22Rv1 (cell line): ENCODE measurements at regions not wholly inside any gene's neighbourhood (a gene's known extent, or its start where the extent isn't known, plus 50 kb on each side); places are given as distances from the start of the nearest gene placed in this dataset.

ENCODE experiments used
- H3K27ac ChIP-seq: fragments of 450-650 bp; 2 replicates; pipeline ENCODE4 v1.5.1; 2017
- CTCF ChIP-seq: fragments of 450-650 bp; IDR thresholded peaks from 2 replicates; pipeline ENCODE4 v1.5.1; 2017; ENCODE audit warnings: mild to moderate bottlenecking
- ZFX ChIP-seq: fragments of 450-650 bp; IDR thresholded peaks from 2 replicates; pipeline ENCODE4 v1.6.1; 2017; ENCODE audit warnings: antibody characterized with exemption, borderline replicate concordance

- no peak for TF ChIP-seq CTCF
- TF ChIP-seq ZFX, result no peak
- H3K27ac ChIP-seq, result peak overlapping the region; percentile 97
Observed at GRCh38 chr7:81629702-81630101, 140.1 kb downstream of the HGF start.

- H3K27ac ChIP-seq, result peak overlapping the region; percentile 97
- TF ChIP-seq CTCF (no peak), ZFX (no peak)
Observed at GRCh38 chr7:81628951-81629350, 140.9 kb downstream of the HGF start.

GRCh38 chr7:81627536-81628287 is 142.1 kb downstream of the HGF start:
- TF ChIP-seq ZFX (no peak), CTCF (no peak)
- H3K27ac ChIP-seq, result peak overlapping the region; percentile 97

- TF ChIP-seq ZFX, result no peak
- no peak for TF ChIP-seq CTCF
- H3K27ac ChIP-seq, result peak overlapping the region; percentile 97
Observed at GRCh38 chr7:81626008-81626407, 143.8 kb downstream of the HGF start.

GRCh38 chr7:81624650-81625631 is 144.9 kb downstream of the HGF start:
- TF ChIP-seq CTCF, result no peak
- TF ChIP-seq ZFX, result no peak
- H3K27ac ChIP-seq, result peak overlapping the region; percentile 97

GRCh38 chr7:81624021-81624592 is 145.7 kb downstream of the HGF start:
- H3K27ac ChIP-seq, result peak overlapping the region; percentile 97
- no peak for TF ChIP-seq ZFX
- TF ChIP-seq CTCF, result no peak
